HG02885 (cell line): ENCODE measurements at regions not wholly inside any gene's neighbourhood (a gene's known extent, or its start where the extent isn't known, plus 50 kb on each side); places are given as distances from the start of the nearest gene placed in this dataset.
A peak's percentile ranks its signal among the peaks of the same experiment; 100 is the strongest.
"Not testable (repeated sequence)": the region's sequence is repeated elsewhere in the genome, so short reads cannot be mapped to it uniquely, and the experiment has no call there.

Experiments used
- ATAC-seq: cut with Tn5 transposase; IDR thresholded peaks from one replicate; pipeline ENCODE4 v1.9.1; 2021; ENCODE audit warnings: mild to moderate bottlenecking; ENCODE audit not compliant: unreplicated experiment, poor library complexity

DNA sequence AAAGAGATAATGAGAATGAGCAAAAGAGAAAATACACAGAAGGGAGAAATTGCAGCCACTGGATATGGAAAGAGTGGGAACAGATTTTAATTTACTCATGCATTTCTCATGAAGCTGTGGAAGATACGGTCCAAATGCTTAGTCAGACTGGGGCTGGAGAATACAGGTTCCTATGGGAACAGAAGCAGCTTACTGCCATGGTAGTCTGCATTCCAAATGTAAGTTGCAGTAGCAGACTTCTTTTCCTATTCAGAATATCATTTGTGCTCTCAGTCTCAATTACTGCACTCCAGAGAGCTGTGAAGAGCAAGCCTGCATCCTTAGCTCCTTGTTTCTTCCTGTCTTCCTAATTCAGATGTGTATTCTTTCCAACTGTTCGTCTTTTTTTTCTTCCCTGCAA, 190.8 kb upstream of the TMEM196 start:
- no peak for ATAC-seq

DNA sequence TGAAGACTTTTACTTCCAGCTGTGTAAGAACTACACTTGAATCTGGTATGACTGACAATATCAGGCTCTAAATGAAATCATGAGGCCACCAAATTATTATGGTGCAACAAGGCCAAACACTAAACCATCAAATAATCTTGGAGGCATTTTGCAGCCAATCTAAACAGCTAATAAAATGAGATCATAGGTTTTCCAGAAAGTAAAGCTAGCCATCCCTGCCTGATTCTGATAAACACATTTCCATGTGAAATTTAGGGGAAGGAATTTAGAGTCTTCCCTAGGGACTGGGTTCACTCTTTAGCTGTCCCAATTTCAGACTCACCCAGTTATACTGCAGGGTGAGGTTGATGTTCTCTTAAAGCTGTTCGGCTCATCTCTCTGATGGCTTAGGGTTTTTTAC, 190.3 kb upstream of the TMEM196 start:
- ATAC-seq, result no peak

DNA sequence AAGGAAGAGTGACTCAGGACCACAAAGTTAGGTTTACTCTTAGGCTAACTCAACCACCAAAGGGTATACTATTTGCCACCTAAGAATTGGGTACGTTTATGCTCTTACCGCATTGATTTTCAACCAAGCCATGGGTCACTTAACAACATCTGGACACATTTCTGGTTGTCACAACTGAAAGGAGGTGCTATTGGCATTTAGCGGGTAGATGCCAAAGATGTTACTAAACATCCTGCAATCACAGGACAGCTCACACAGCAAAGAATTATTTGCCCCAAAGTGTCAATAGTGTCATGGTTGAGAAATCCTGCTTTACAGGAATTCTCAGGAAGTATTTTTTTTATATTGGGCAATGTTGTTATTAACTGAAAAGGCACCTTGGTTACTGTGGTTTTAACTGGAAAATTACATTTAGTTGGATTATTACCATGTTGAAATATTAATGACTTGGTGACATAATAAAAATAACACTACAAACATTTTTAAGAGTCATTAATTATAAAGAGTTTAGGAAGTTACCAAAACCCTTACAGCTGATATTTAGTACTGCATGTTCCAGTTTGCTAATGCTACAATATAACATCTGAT, 185.0 kb upstream of the TMEM196 start:
- no peak for ATAC-seq

DNA sequence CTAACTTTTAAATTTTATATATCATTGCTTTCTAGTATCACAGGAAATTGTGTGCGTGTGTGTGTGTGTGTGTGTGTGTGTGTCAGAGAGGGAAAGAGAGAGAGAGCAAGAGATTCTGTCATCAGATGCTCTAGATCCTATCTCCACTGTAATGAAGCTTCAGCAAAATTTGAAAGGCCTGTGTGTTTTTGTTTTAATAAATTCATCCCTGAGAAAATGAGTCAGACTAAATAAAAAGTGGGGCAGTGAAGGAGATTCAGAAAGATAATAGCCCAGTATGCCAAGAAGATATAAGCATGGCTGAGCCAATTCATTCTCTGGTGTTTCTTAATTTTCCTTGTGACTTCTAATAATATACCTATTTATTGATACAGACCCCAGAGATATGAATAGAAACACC, 184.2 kb upstream of the TMEM196 start:
- ATAC-seq, result no peak

DNA sequence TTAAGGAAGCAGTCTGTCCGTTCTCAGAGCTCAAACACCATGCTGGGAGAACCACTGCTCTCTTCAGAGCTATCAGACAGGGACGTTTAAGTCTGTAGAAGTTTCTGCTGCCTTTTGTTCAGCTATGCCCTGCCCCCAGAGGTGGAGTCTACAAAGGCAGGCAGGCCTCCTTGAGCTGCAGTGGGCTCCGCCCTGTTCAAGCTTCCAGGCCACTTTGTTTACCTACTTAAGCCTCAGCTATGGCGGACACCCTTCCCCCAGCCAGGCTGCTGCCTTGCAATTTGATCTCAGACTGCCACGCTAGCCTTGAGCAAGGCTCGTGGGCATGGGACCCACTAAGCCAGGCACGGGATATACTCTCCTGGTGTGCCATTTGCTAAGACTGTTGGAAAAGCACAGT, 180.7 kb upstream of the TMEM196 start:
- ATAC-seq, result not testable (repeated sequence)

DNA sequence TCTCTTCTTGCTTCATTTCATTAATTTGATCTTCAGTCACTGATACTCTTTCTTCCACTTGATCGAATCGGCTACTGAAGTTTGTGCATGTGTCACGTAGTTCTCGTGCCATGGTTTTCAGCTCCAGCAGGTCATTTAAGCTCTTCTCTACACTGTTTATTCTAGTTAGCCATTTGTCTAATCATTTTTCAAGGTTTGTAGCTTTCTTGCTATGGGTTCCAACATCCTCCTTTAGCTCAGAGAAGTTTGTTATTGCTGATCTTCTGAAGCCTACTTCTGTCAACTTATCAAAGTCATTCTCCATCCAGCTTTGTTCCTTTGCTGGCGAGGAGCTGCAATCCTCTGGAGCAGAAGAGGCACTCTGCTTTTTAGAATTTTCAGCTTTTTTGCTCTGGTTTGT, 180.0 kb upstream of the TMEM196 start:
- ATAC-seq, result not testable (repeated sequence)

DNA sequence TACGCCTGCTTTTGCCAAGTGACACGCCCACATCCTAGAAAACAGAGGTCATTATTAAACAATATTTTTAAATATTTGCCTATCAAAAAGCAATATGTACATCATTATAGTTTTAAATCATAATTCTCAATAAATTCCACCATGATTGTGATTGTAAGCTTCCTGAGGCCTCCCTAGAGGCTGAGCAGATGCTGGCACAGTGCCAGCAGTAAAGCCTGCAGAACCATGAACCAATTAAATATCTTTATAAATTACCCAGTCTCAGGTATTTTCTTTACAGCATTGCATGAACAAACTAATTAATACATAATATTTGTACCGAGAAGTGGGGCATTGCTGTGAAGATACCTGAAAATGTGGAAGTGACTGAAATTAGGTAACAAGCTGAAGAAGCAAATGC, 174.7 kb upstream of the TMEM196 start:
- ATAC-seq, result no peak

DNA sequence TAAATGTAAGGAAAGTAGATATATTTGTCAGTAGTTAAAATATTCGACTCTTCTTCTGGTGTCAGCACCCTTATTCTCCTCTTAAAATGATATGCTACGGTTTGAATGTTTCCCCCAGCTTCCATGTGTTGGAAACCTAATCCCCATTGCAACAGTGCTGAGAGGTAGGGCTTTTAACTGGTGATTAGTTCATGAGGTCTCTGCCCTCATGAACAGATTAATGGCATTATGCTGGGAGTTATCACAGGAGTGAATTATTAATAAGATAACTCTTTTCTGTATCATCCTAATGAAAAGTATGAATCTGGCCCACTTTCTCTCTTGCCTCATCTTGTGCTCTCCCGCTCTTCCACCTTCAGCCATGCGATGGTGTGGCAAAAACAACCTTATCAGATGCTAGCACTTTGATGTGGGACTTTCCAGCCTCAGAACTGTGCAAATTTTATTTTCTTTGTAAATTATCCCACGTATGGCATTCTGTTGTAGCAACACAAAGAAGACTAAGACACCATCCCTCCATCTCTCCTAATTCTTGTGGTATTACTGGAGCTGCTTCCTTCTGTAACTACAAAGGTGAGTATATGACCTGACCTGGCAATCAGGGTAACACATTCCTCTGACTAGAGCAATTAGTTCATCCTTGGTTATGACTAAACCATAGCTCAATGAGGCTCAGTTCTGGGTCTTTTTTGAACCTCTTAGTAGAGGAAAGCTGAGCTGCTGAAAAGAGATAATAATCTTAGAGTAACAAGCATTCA, 171.1 kb upstream of the TMEM196 start:
- ATAC-seq, result no peak

DNA sequence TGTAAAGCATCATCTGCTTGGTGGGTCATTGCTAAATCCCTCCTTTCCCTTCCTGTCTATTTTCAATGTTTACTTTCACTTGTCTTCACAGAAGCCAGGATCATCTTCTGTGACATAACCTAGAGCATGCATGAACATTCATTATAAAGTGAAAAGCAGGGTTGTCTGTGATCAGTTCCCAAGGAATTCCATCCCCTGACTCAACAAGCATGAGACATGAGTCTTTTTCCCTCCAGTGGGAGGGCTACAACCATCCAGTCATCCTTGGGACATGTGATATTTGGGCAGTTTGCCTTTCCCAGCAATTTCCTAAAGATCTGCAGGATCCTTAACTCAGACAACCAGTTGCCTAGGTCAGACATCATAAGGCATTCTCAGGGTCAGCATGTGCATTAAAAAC, 166.3 kb upstream of the TMEM196 start:
- ATAC-seq, result no peak

DNA sequence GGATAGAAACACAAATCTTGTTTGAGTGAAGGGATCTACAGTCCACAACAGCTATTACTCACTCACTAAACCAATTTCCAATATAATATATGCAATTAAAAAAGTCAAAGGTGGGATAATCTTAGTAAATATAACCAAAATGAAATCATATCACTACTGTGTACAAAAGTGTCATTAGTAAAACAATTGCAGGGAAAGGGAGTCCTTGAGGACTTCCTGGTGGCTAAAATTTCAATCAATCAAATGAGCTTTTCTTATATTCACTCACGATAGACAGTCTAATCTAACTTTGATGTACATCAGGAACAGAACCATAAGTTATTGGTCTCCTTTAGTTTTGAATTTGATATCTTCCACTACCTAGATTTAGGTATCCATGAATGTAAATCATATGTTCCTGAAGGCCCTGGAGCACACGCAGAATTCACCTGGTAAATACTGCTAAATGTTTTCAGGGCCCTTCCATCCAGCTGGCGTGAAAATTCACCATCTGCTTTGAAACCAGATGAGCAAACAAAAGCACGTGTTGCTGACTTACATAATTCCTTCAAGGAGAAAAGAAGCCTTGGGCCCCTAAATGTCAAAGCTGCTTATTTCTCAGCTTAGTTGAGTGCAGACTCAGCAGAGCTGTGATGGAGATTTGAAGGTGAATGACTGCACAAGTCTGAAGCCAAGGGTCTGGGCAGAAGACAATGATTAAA, 159.3 kb upstream of the TMEM196 start:
- no peak for ATAC-seq

DNA sequence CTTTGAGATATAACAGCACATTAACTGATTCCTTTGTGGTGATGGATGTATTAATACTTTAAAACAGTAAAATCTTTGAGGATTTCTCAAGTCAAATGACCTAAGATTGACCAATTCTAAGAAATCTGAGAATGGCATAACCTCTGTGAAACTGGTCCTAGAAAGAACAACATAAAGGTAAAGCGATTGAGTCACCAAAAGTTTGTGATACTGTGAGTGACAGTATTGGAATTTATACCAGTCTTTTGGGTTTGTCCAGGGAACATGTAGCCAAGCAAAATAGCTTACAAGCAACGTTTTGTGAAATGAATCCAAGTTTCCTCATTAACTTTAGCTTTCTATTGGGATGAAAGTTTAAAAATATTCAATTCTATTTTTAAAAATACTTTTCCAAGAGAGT, 157.4 kb upstream of the TMEM196 start:
- ATAC-seq, result no peak

DNA sequence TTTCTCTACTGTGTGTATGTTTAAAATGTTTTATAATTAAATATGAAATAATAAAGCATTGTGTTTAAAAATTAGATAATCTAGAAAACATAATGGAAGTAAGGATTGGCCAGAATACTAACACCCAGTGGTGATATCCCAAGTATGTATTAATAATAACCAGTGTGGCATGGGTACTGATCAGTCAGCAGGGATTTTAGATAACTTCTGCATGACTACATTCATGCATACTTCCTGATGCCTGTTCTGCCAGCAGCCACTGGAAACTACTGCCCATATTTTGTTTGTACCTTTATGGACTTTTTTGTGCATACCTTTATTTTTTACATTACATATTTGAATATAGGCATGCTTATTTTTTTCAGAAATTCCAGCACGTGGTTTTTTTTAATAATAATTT, 156.6 kb upstream of the TMEM196 start:
- no peak for ATAC-seq

DNA sequence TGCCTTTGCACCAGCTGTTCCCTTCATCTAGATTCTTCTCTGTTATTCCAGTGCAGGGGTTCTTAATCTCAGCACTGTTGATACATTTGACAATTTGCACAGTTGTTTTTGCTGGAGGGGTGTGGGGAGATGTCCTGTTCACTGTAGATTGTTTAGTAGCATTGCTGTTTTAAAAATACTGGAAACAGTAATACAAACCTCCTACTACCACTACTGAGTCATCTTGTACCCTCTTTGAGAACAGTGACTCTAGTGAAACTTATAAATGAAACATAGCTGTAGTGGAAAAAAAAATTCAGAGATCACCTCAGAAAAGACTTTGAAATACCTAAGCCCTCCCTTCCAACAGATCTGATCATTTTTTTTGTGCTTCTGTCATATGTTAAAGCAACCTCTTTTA, 154.8 kb upstream of the TMEM196 start:
- ATAC-seq, result peak; percentile 94

DNA sequence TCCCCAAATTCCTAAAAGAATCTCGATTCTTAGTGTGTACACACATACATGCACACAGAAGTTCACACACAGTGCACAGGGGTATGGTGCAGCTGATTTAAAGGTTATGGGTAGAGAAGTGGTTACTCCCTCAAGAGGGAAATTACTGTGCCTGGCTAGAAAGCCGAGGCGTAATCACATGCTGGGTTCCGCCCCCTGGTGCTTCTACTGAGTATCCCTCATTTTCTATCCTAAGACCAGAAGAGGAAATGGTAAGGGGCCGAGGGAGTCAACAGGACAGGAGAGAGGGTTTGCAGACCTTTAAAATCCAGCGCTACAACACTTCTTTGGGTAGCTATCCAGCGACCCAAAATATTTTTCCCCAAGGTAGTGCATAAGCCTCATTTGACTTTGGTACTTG, 147.3 kb upstream of the TMEM196 start:
- ATAC-seq, result no peak

DNA sequence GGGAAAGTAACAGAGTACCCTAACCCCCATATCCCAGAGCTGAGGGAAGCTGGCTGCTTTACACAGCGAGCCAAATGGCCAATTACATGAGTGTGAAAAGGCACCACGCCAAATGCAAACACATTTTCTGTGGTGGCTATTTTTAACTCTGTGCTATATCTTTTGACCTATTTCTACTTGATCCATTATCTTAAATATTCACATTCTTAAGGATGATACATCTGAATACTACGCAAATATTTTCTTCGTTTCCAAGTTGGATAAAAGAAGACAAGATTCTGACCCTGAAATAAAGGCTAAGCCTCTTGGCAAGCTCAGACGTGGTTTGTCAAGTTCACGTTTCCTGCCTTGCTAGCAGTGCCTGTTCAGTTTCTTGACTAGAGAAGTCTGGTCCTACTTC, 146.7 kb upstream of the TMEM196 start:
- ATAC-seq, result no peak

DNA sequence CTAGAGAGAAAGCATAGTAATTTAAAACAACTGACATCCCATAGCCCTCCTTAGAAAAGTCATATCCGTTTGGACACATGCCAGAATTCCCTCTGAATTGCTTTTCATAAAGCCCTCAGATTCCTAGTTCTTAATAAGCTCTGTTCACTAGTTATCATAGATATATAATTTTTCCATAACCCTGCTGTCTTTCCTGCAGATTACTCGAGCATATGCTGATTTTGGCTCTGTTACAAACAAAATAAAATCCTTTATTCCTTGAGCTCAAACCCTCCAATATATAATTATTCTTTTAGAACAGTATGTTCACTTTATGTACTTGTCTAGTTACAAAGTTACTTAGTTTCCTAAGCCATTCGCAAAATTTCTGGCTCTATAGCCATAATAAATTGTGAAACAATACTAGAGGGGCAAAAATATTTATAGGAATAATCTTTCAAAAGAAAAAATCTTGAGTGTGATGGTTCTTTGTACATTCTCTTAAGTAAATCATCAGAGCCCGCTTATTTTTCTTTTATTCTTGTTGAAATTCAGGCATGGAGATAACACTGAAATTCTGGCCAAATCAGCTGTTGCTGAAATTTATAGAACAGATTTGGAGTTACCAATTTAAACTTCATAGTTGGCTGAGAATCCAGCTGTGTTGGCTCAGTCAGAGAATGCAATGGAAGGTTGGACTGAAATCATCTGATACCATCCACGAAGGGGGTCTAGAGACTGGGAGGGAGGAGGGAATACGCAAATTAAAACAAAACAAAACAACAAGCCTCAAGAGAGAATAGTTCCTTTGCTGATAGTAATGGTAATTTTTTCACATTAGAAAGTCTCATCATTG, 146.1 kb upstream of the TMEM196 start:
- no peak for ATAC-seq

DNA sequence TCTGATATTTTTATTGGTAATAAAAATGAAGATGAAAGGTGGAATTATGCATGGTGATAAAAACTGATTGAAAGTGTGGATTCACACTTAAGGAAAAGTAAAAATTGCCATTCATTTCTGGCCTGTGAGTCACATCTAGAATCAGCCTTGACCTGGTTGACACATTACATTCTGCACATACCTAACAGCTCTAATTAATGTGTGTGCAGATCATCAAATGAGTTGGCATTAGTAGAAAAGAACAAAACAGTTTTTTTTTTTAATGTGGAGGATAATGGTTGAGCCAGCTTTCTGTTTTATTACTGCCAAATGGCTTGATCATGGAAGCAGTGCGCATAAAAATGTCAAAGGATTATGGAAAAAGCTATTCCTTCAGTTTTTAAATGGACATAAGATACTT, 142.6 kb upstream of the TMEM196 start:
- ATAC-seq, result no peak

DNA sequence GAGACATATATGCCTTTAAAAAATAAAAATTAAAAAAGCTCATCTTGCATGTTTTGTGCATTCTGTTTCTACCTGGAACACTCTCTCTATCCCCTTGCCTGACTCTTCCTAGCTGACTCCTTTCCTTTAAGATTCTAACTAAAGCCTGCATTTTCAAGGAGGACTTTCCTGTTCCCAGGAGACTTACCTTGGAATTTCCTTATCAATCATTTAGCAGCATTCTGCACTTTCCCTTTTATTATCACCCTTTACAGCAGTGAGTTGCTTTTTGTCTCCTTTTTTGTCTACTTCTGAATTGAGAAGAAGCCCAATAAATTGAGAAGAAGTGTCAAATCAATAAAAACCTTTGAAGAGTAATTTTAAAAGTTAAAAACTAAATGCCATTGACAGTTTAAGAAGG, 142.2 kb upstream of the TMEM196 start:
- no peak for ATAC-seq

DNA sequence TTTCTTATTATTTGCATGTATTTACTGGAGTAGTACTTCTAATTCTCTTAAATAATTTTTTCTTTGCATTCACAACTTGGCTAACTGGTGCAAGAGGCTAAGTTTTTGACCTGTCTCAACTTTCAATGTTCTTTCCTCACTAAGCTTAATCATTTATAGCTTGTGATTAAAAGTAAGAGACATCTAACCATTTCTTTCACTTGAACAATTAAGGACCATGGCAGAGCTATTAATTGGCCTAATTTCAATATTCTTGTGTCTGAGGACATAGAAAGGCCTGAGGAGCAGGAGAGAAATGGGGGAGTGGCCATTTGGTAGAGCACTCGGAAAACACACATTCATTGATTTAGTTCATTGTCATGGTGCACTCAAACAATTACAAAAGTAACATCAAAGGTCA, 141.4 kb upstream of the TMEM196 start:
- ATAC-seq, result no peak

DNA sequence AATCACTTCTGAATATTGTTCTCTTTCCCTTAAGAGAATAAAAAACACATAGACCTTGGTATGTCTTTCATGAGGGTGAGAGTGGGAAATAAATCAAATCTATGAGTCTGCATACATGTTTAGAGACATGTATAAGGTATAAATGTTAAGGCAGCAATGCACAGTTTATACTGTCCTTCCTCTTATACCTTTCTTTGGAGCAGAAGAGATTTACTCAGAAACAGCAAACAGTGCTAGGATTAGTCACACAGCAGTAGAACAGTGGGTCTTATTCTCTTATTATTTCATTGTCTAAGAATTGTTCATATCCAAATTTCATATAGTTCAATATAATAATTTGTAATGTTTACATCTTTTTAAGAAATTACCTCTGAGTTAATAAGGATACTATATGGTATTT, 126.7 kb upstream of the TMEM196 start:
- no peak for ATAC-seq

DNA sequence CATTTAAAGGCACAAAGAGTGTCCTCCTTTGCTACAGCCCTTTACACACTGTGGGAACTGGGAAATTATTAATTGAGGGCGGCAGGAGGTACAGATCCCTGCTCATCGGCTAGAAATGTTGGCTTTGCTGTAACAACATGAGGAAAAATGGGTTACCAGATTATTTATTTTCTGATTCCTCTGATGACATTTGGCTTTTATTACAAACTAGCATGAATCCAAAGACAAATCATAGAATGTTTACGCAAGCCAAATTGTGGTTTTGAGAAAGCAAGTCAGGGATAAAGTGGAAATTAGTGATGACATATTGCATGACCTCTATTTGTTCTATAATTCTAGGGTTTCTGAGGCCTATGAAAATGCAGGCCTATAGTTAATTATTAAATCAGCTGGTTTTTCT, 126.1 kb upstream of the TMEM196 start:
- ATAC-seq, result no peak
